Retinal pigment epithelial cell (primary cell): ENCODE measurements at regions not wholly inside any gene's neighbourhood (a gene's known extent, or its start where the extent isn't known, plus 50 kb on each side); places are given as distances from the start of the nearest gene placed in this dataset.

Experiments
- DNase-seq: peaks from one replicate; pipeline ENCODE4 v3.0.0-alpha.2; 2010; ENCODE audit warnings: low read depth
- H3K4me3 ChIP-seq: 2 replicates; pipeline ENCODE4 v1.5.1; 2011; ENCODE audit warnings: mild to moderate bottlenecking, low read length, control low read depth, moderate library complexity
- TF ChIP-seq, protein P1 (sequence below): conservative IDR thresholded peaks from 2 replicates; pipeline ENCODE4 v1.5.1; 2011; ENCODE audit warnings: low read depth, low read length, control low read depth, inconsistent platforms

DNA sequence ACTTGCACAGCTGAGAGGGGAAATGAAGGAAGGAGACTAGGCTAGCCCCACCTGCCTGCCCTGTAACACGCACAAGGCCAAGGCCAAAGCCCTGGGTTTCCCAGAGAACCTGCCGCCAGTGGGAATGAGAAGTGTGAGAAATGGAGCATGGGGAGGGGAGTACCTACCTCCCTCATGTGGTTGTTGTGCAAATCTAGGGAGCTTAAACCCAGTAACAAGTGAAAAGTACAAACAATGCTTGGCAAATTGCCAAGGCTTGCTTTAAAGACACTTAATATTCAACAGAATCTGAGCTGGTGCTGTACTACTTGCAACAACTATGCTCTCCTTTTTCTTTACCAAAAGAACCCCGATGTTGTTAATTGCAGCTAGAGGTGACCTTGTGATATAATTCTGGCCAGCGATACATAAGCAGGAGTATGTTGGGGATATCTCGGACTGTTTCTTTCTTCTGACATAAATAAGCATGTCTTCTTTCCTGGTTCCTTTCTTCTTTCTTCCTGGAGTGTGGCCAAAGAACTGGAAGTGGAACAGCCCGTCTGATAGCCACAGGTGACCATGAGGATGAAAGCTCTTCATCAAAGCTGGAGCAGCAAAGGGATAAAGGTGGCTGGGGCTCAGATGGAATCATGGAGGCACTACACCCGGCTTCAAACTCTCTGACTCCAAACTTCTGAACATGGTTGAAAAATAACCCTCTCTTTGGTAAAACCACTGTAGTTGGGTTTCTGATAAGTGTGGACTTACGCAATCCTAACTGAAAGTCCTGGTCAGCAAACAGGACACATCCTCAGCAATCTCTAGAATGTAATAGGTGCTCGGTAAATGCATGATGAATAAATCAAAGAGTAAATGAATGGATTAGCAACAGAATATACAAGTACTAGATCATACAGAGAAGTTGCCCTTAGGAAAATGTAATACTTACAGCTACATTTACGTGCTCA is 207.9 kb downstream of the NUAK1 start:
- TF ChIP-seq, protein P1, sequence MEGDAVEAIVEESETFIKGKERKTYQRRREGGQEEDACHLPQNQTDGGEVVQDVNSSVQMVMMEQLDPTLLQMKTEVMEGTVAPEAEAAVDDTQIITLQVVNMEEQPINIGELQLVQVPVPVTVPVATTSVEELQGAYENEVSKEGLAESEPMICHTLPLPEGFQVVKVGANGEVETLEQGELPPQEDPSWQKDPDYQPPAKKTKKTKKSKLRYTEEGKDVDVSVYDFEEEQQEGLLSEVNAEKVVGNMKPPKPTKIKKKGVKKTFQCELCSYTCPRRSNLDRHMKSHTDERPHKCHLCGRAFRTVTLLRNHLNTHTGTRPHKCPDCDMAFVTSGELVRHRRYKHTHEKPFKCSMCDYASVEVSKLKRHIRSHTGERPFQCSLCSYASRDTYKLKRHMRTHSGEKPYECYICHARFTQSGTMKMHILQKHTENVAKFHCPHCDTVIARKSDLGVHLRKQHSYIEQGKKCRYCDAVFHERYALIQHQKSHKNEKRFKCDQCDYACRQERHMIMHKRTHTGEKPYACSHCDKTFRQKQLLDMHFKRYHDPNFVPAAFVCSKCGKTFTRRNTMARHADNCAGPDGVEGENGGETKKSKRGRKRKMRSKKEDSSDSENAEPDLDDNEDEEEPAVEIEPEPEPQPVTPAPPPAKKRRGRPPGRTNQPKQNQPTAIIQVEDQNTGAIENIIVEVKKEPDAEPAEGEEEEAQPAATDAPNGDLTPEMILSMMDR: no peak
- peak; percentile 27 for DNase-seq
- H3K4me3 ChIP-seq: no peak overlapping the region

DNA sequence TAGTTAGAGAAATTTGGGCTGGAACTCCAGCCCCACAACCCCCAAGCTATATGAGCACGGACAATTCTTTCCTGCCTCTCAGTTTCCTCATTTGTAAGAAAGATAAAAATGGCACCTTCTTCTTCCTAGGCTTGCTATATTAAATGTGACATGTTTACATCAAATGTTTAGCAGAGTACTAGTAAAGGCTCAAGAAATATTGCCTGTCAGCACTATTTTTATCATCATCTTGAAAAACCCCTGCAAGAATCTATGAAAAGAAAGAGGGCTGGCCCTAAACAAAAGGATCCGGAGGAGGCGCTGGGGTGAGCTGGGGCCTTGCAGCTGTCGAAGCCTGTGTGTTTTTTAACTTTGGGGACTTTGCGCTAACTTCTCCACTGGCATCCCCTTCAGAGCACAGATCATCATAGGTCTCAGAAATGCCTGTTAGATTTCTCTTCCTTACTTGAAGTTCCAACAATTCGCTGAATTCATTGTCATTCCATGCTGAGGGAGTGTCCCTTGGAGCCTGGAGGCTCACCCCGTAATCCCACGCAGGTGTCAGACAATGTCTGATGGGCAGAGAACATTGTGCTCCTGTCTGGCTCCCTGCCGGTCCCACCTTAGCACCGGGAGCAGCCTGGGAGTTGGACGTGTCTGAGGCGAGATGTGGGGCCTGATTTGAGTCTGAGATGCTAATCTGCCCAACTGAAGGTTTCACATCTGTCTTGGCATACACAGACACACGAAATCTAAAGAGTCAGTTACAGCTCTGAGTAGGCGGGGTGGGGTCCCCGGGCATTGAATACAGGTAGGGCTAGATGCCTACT is 206.8 kb downstream of the NUAK1 start:
- H3K4me3 ChIP-seq: no peak overlapping the region
- TF ChIP-seq, protein P1: no peak
- DNase-seq: no peak

DNA sequence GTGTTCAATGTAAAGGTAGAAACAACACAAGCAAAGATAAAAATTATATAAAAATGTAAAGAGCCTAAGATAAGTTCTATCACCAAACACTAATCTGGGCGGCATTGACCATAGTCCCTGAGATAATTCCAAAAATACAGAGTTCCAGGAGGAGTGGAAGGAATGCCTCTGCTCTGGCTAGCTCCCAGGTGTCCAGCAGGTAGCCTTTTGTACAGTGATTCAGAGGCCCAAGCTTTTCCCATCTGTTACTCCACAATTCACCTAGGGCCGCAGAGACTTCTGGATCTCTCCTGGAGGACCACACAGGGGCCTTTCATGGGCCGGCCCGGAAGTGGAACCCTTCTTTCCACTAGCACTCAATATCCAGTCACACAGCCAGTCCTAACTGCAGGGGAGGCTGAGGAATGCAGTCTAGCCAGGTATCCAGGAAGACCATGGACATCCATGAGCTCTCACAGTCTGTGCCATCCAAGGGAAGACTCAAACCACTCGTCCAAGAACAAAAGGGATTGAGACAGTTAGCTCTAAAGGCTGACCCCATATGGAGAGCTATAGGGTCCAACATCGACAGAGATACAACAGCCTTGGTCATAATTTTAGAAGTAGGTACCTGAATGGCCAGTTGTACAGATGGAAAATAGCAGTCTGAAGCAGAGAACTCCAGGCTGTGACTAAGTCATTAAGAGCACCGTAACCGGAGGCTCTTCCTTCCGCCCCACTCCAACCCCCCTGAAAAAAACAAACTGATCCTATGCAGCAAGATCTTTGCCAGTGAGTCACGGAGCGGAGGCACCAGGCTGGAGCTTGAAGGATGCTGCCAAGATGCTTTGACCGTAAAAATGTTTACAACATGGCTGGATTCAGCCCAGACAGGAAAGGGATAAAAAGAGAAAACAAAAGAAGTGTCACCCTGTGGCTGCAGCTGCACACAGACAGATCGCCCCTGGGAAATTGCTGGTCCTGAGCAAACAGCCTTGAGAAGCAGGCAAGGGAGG is 204.8 kb downstream of the NUAK1 start:
- DNase-seq: peak; percentile 14
- no peak overlapping the region for H3K4me3 ChIP-seq
- TF ChIP-seq, protein P1: no peak

DNA sequence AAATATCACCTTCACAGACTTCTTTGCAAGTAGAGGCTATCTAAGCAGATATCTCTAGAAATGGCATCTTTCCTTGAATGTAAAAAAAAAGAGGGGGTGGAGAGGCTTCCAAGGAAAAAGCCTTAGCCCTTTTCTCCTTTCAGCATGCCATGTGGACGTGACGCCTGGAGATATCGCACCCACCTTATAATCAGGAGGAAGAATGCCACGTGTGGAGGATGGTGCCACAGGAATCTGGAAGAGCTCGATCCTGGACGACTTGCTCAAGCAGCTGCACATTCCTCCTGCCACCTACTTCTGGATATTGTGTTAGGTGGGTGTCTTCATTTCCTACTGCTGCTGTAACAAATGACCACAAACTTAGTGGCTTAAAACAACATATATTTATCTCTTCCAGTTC is 203.6 kb downstream of the NUAK1 start:
- no peak overlapping the region for H3K4me3 ChIP-seq
- TF ChIP-seq, protein P1: no peak
- DNase-seq: no peak

DNA sequence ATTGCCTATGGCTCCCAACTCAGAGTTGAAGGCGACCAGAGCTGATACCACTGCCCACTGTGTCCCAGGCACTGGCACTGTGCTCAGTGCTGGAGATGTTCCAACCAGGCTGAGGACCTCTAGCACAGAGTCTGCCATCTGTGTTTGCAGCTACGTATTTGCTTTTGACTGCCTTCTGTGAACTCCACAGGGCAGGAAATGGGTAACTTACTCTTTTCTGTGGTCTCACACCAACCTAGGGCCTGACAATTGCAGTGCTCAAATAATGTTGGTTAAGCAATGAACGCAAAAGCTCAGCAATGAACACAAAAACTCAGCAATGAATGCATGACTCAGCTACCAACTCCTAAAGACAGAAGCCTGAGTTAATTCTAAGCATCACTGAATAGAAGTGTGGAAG is 202.8 kb downstream of the NUAK1 start:
- no peak for DNase-seq
- TF ChIP-seq, protein P1: no peak
- no peak overlapping the region for H3K4me3 ChIP-seq

DNA sequence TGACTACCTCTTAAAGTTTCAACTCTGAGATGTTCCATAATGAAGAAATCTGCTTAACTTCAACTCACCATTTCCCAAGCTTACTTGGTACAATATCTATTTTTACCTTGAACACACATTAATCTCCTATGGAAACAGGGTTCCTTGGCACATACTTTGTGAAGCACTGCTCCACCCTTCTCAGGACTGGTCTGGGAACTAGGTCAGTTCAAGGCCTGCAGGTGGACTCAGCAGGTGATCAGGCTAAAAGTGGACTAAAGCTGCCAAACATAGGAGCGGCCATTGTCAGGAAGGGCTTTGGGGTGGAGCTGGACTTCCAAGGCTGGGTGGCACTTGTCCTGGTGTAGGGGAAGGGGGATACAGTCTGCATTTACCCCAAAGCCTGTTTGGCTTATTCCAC is 202.3 kb downstream of the NUAK1 start:
- no peak overlapping the region for H3K4me3 ChIP-seq
- TF ChIP-seq, protein P1: no peak

More for the DNA sequence above, 202.3 kb downstream of the NUAK1 start:
- no peak for DNase-seq
